ENCODE measurements at regions not wholly inside any gene's neighbourhood (a gene's known extent, or its start where the extent isn't known, plus 50 kb on each side); places are given as distances from the start of the nearest gene placed in this dataset.

- TF ChIP-seq E2F1 (CRISPR knock-in tag; IDR thresholded peaks at IDR 0.05), result no peak
These were observed 165.1 kb downstream of the HS3ST2 start (continued) for GRCh38 chr16:22979038-22979437.

- Mint-ChIP-seq H3K27me3 (ENCODE audit: low read depth) (no peaks in the 10 kb centered on the region), H3K4me3 (no peak overlapping the region), H3K27ac (no peak overlapping the region), H3K4me1 (peaks cover 11% of the 10 kb centered on the region), H3K9me3 (peaks cover 5% of the 10 kb centered on the region; the same call in 1 of the 2 replicates), H3K36me3 (no peaks in the 10 kb centered on the region)
- TF ChIP-seq OVOL2 (CRISPR knock-in tag; IDR thresholded peaks at IDR 0.05; ENCODE audit: borderline replicate concordance) (no peak), ZSCAN18 (CRISPR knock-in tag; IDR thresholded peaks at IDR 0.05) (no peak), ATF6 (CRISPR knock-in tag; IDR thresholded peaks at IDR 0.05) (no peak), NFE2L1 (CRISPR knock-in tag; IDR thresholded peaks at IDR 0.05) (no peak), ZNF671 (CRISPR knock-in tag; IDR thresholded peaks at IDR 0.05) (no peak), KAT7 (CRISPR knock-in tag; IDR thresholded peaks at IDR 0.05; ENCODE audit: borderline replicate concordance) (no peak), ZMAT4 (CRISPR knock-in tag; IDR thresholded peaks at IDR 0.05) (no peak), ZNF532 (CRISPR knock-in tag; IDR thresholded peaks at IDR 0.05; ENCODE audit: borderline replicate concordance) (no peak), E2F1 (CRISPR knock-in tag; IDR thresholded peaks at IDR 0.05) (no peak), ATF3 (CRISPR knock-in tag; conservative IDR thresholded peaks at IDR 0.05) (no peak), ZNF396 (CRISPR knock-in tag; IDR thresholded peaks at IDR 0.05; ENCODE audit: borderline replicate concordance) (no peak), ZNF423 (CRISPR knock-in tag; IDR thresholded peaks at IDR 0.05) (no peak), MAX (CRISPR knock-in tag; IDR thresholded peaks at IDR 0.05) (no peak), ZBTB43 (CRISPR knock-in tag; IDR thresholded peaks at IDR 0.05) (no peak), IRF1 (CRISPR knock-in tag; IDR thresholded peaks at IDR 0.05) (no peak), FOXP1 (CRISPR knock-in tag; IDR thresholded peaks at IDR 0.05; ENCODE audit: borderline replicate concordance) (no peak), SMAD3 (CRISPR knock-in tag; IDR thresholded peaks at IDR 0.05; ENCODE audit: borderline replicate concordance) (no peak), CBFB (CRISPR knock-in tag; IDR thresholded peaks at IDR 0.05; ENCODE audit: low read depth) (no peak), PREB (CRISPR knock-in tag; IDR thresholded peaks at IDR 0.05; ENCODE audit: borderline replicate concordance) (no peak), HMGA2 (CRISPR knock-in tag; IDR thresholded peaks at IDR 0.05) (no peak)
- DNase-seq (ENCODE audit: low spot score), result no peak
- ATAC-seq, result peak; percentile 60
- CTCF ChIA-PET, result interaction anchor here (0.6 to 7.5 kb wide), 33 partner anchors 9 to 1393 kb away, joined by 3 to 138 read pairs (median 4); partner anchors contain the start of gene HS3ST2
- POLR2A ChIA-PET, result no interaction called here
These were observed 163.3 kb downstream of the HS3ST2 start for GRCh38 chr16:22977294-22977697.

All from WTC11 (cell line).